SK-N-SH treated with all-trans-retinoic acid at 6 μM for 48 hours (cell line): ENCODE measurements at regions not wholly inside any gene's neighbourhood (a gene's known extent, or its start where the extent isn't known, plus 50 kb on each side); places are given as distances from the start of the nearest gene placed in this dataset.
"Not testable (repeated sequence)": the region's sequence is repeated elsewhere in the genome, so short reads cannot be mapped to it uniquely, and the experiment has no call there.

ENCODE experiments used
- ATAC-seq: fragments of 200-7000 bp; cut with Tn5 transposase; 3 replicates; pipeline ENCODE4 v1.9.1; 2020; ENCODE audit warnings: mild to moderate bottlenecking, moderate library complexity
- ARNTL ChIP-seq: fragments of 450-650 bp; formaldehyde crosslinking; IDR thresholded peaks from 2 replicates; pipeline ENCODE4 v1.5.0; 2020; ENCODE audit warnings: low read depth, mild to moderate bottlenecking, moderate library complexity, borderline replicate concordance
- BACH2 ChIP-seq: fragments of 250-450 bp; sonication (Bioruptor Pico); IDR thresholded peaks from 2 replicates; pipeline ENCODE4 v1.9.0; 2021; ENCODE audit warnings: mild to moderate bottlenecking, borderline replicate concordance
- CREB5 ChIP-seq: fragments of 250-450 bp; sonication (Bioruptor Pico); IDR thresholded peaks from 2 replicates; pipeline ENCODE4 v1.5.1; 2020; ENCODE audit warnings: low read depth, mild to moderate bottlenecking, moderate library complexity
- CSDC2 ChIP-seq: fragments of 250-450 bp; sonication (Bioruptor Pico); IDR thresholded peaks from 2 replicates; pipeline ENCODE4 v1.5.0; 2020; ENCODE audit warnings: mild to moderate bottlenecking, moderate library complexity
- CSRNP3 ChIP-seq: fragments of 250-450 bp; sonication (Bioruptor Pico); IDR thresholded peaks from 2 replicates; pipeline ENCODE4 v1.5.1; 2021; ENCODE audit warnings: mild to moderate bottlenecking, moderate library complexity
- ESRRG ChIP-seq: fragments of 250-450 bp; sonication (Bioruptor Pico); IDR thresholded peaks from 2 replicates; pipeline ENCODE4 v1.6.1; 2021; ENCODE audit warnings: mild to moderate bottlenecking
- GLIS3 ChIP-seq: fragments of 250-450 bp; sonication (Bioruptor Pico); IDR thresholded peaks from 2 replicates; pipeline ENCODE4 v1.5.0; 2020; ENCODE audit warnings: mild to moderate bottlenecking, moderate library complexity
- ISL1 ChIP-seq: fragments of 250-450 bp; sonication (Bioruptor Pico); IDR thresholded peaks from 2 replicates; pipeline ENCODE4 v2.1.2; 2022; ENCODE audit warnings: mild to moderate bottlenecking, moderate library complexity
- OSR1 ChIP-seq: fragments of 250-450 bp; sonication (Bioruptor Pico); IDR thresholded peaks from 2 replicates; pipeline ENCODE4 v1.8.0; 2022; ENCODE audit warnings: moderate library complexity, mild to moderate bottlenecking, inconsistent platforms
- PATZ1 ChIP-seq: fragments of 250-450 bp; sonication (Bioruptor Pico); IDR thresholded peaks from 2 replicates; pipeline ENCODE4 v1.8.0; 2020; ENCODE audit warnings: mild to moderate bottlenecking, moderate library complexity, borderline replicate concordance
- POU6F1 ChIP-seq: fragments of 250-450 bp; sonication (Bioruptor Pico); IDR thresholded peaks from 2 replicates; pipeline ENCODE4 v1.8.0; 2021; ENCODE audit warnings: low read depth, mild to moderate bottlenecking, moderate library complexity, borderline replicate concordance
- PPARA ChIP-seq: fragments of 250-450 bp; sonication (Bioruptor Pico); IDR thresholded peaks from 2 replicates; pipeline ENCODE4 v1.5.0; 2020; ENCODE audit warnings: mild to moderate bottlenecking, borderline replicate concordance
- RARB ChIP-seq: fragments of 250-450 bp; sonication (Bioruptor Pico); IDR thresholded peaks from 2 replicates; pipeline ENCODE4 v1.8.0; 2021; ENCODE audit warnings: mild to moderate bottlenecking, moderate library complexity
- SNAI2 ChIP-seq: fragments of 250-450 bp; sonication (Bioruptor Pico); IDR thresholded peaks from 2 replicates; pipeline ENCODE4 v1.5.0; 2020; ENCODE audit warnings: mild to moderate bottlenecking, moderate library complexity
- TCF4 ChIP-seq: fragments of 250-450 bp; sonication (Bioruptor Pico); IDR thresholded peaks from 2 replicates; pipeline ENCODE4 v1.8.0; 2021; ENCODE audit warnings: mild to moderate bottlenecking, moderate library complexity, borderline replicate concordance
- TOX ChIP-seq: fragments of 250-450 bp; sonication (Bioruptor Pico); IDR thresholded peaks from 2 replicates; pipeline ENCODE4 v1.8.0; 2021; ENCODE audit warnings: mild to moderate bottlenecking, moderate library complexity, borderline replicate concordance
- TSHZ2 ChIP-seq: fragments of 250-450 bp; sonication (Bioruptor Pico); IDR thresholded peaks from 2 replicates; pipeline ENCODE4 v1.5.0; 2020; ENCODE audit warnings: mild to moderate bottlenecking, moderate library complexity
- ZC3H10 ChIP-seq: fragments of 250-450 bp; sonication (Bioruptor Pico); IDR thresholded peaks from 2 replicates; pipeline ENCODE4 v1.5.1; 2021; ENCODE audit warnings: mild to moderate bottlenecking, moderate library complexity
- ZFP30 ChIP-seq: fragments of 450-650 bp; formaldehyde crosslinking; IDR thresholded peaks from 2 replicates; pipeline ENCODE4 v1.5.0; 2022; ENCODE audit warnings: mild to moderate bottlenecking, moderate library complexity
- ZNF565 ChIP-seq: fragments of 450-650 bp; formaldehyde crosslinking; conservative IDR thresholded peaks from 2 replicates; pipeline ENCODE4 v1.5.0; 2020; ENCODE audit warnings: low read depth, mild to moderate bottlenecking, moderate library complexity
- ZNF70 ChIP-seq: fragments of 450-650 bp; formaldehyde crosslinking; IDR thresholded peaks from 2 replicates; pipeline ENCODE4 v1.5.0; 2020; ENCODE audit warnings: mild to moderate bottlenecking, moderate library complexity
- ZNF8 ChIP-seq: fragments of 450-650 bp; formaldehyde crosslinking; IDR thresholded peaks from 2 replicates; pipeline ENCODE4 v1.5.0; 2020; ENCODE audit warnings: mild to moderate bottlenecking, moderate library complexity

GRCh38 chr6:145099713-145100112 is 635.6 kb downstream of the EPM2A start:
- no peak for TF ChIP-seq OSR1 (CRISPR knock-in tag)
- TF ChIP-seq PPARA (CRISPR knock-in tag), result no peak
- no peak for TF ChIP-seq SNAI2 (CRISPR knock-in tag)
- no peak for TF ChIP-seq TSHZ2 (CRISPR knock-in tag)
- TF ChIP-seq PATZ1, result no peak
- no peak for TF ChIP-seq RARB (CRISPR knock-in tag)
- no peak for TF ChIP-seq ZNF565
- no peak for TF ChIP-seq GLIS3
- TF ChIP-seq ZC3H10 (CRISPR knock-in tag), result no peak
- TF ChIP-seq TCF4 (CRISPR knock-in tag), result no peak
- TF ChIP-seq ESRRG (CRISPR knock-in tag), result no peak
- TF ChIP-seq ZNF8, result no peak
- TF ChIP-seq ZNF70 (CRISPR knock-in tag), result no peak
- no peak for TF ChIP-seq BACH2
- TF ChIP-seq CSDC2 (CRISPR knock-in tag), result no peak
- no peak for TF ChIP-seq POU6F1 (CRISPR knock-in tag)
- TF ChIP-seq ISL1 (CRISPR knock-in tag), result no peak
- TF ChIP-seq ARNTL (CRISPR knock-in tag), result no peak
- no peak for TF ChIP-seq CREB5 (CRISPR knock-in tag)
- no peak for TF ChIP-seq CSRNP3 (CRISPR knock-in tag)
- ATAC-seq, result no peak

GRCh38 chr6:145110109-145110508 is 625.2 kb downstream of the EPM2A start:
- no peak for ATAC-seq
- no peak for TF ChIP-seq OSR1 (CRISPR knock-in tag)
- no peak for TF ChIP-seq PPARA (CRISPR knock-in tag)
- no peak for TF ChIP-seq CSRNP3 (CRISPR knock-in tag)
- TF ChIP-seq TOX (CRISPR knock-in tag), result no peak
- TF ChIP-seq ZFP30 (CRISPR knock-in tag), result no peak

GRCh38 chr6:145111407-145111806 is 623.9 kb downstream of the EPM2A start:
- not testable (repeated sequence) for ATAC-seq
